ENCODE measurements at regions not wholly inside any gene's neighbourhood (a gene's known extent, or its start where the extent isn't known, plus 50 kb on each side); places are given as distances from the start of the nearest gene placed in this dataset.

GRCh38 chr20:60947819-60948218 is 304.2 kb upstream of the CDH4 start:
- TF ChIP-seq CTCF (IDR thresholded peaks at IDR 0.05): no peak
- TF ChIP-seq POLR2A (IDR thresholded peaks at IDR 0.05): no peak

Measured in lower leg skin (tissue), 3 donors.